HCT116 (cell line): ENCODE measurements at regions not wholly inside any gene's neighbourhood (a gene's known extent, or its start where the extent isn't known, plus 50 kb on each side); places are given as distances from the start of the nearest gene placed in this dataset.

Experiments
- ATAC-seq: fragments of 200-7000 bp; cut with Tn5 transposase; 2 replicates; pipeline ENCODE4 v1.9.1; 2020; ENCODE audit warnings: mild to moderate bottlenecking, moderate library complexity
- BruUV-seq: library from RNA; stranded (reverse); fragments of 400-500 nt; replicated peaks from 2 replicates; lab custom pipeline; 2021; lab: Mats Ljungman, UMichigan
- CTCF ChIA-PET: fragments of 300-600 bp; sonication (Branson Sonifier 250); formaldehyde crosslinking; loops from one replicate; lab custom pipeline; 2021; ENCODE audit warnings: antibody characterized with exemption; lab: Charles Lee
- POLR2A ChIA-PET: fragments of 300-600, 350-600 bp; sonication (Branson Sonifier 250); formaldehyde crosslinking; loops from one replicate; lab custom pipeline; 2021; ENCODE audit warnings: antibody characterized with exemption; lab: Charles Lee
- RAD21 ChIA-PET, 2 experiments: fragments of 300-600 bp; sonication (Branson Sonifier 250); formaldehyde crosslinking; loops; one replicate each; lab custom pipeline; 2023; ENCODE audit warnings: low total read pairs in 2 of 2; ENCODE audit not compliant: uncharacterized antibody in 2 of 2, unreplicated experiment in 2 of 2, low non-redundant PET in 1 of 2; lab: Charles Lee
- DNase-seq: peaks from one replicate; pipeline ENCODE4 v3.0.0-alpha.2; 2010; ENCODE audit warnings: low read depth, low spot score
- H2AFZ ChIP-seq: fragments of 200-600 bp; shearing (Covaris generic), sonication (generic); 2 replicates; pipeline ENCODE4 v1.6.1; 2017; ENCODE audit warnings: low read depth, mixed run types, mixed read lengths, antibody characterized with exemption, low read length; ENCODE audit not compliant: poor library complexity, severe bottlenecking
- H3K27ac ChIP-seq: 2 replicates; pipeline ENCODE4 v1.5.1; 2012; ENCODE audit warnings: low read depth, low read length
- H3K27me3 ChIP-seq: fragments of 200-600 bp; sonication (generic); 2 replicates; pipeline ENCODE4 v1.6.1; 2016; ENCODE audit warnings: mixed run types, low read length, mixed read lengths; ENCODE audit not compliant: insufficient read depth
- H3K36me3 ChIP-seq, 2 experiments: fragments of 200-500 bp in 1 of 2; fragments of 200-600 bp in 1 of 2; sonication (Bioruptor generic) in 1 of 2; sonication (generic) in 1 of 2; 2 replicates each; pipeline versions ENCODE4 v1.5.1 to v1.6.1; 2014 to 2016; ENCODE audit warnings: low read length in 2 of 2, inconsistent platforms in 1 of 2, mixed read lengths in 1 of 2, mixed run types in 1 of 2; ENCODE audit not compliant: insufficient read depth in 2 of 2, control insufficient read depth in 1 of 2
- H3K4me1 ChIP-seq, 2 experiments: fragments of 200-600 bp in 1 of 2; sonication (generic) in 1 of 2; 2 replicates each; pipeline versions ENCODE4 v1.5.1 to v1.6.1; 2012 to 2017; ENCODE audit warnings: low read length in 2 of 2, inconsistent platforms in 1 of 2, mild to moderate bottlenecking in 1 of 2, mixed read lengths in 1 of 2, mixed run types in 1 of 2, moderate library complexity in 1 of 2; ENCODE audit not compliant: insufficient read depth in 2 of 2, control insufficient read depth in 1 of 2
- H3K4me2 ChIP-seq: fragments of 200-600 bp; sonication (generic); 2 replicates; pipeline ENCODE4 v1.6.1; 2017; ENCODE audit warnings: mixed run types, low read length, mixed read lengths
- H3K4me3 ChIP-seq, 2 experiments: fragments of 200-600 bp in 1 of 2; sonication (generic) in 1 of 2; replicated peaks in 1 of 2; 2 replicates each; pipeline ENCODE4 v1.5.1; 2011 to 2016; ENCODE audit warnings: low read length in 2 of 2, control low read depth in 1 of 2, low read depth in 1 of 2, mild to moderate bottlenecking in 1 of 2, mixed read lengths in 1 of 2, mixed run types in 1 of 2
- H3K79me2 ChIP-seq: fragments of 200-600 bp; sonication (generic); 2 replicates; pipeline ENCODE4 v1.6.1; 2017; ENCODE audit warnings: mild to moderate bottlenecking, mixed run types, low read length, moderate library complexity, mixed read lengths; ENCODE audit not compliant: insufficient read depth
- H3K9ac ChIP-seq: fragments of 200-600 bp; sonication (generic); 2 replicates; pipeline ENCODE4 v1.6.1; 2016; ENCODE audit warnings: low read length, mixed read lengths
- H3K9me2 ChIP-seq: fragments of 200-600 bp; sonication (generic), shearing (Covaris generic); 2 replicates; pipeline ENCODE4 v1.6.1; 2017; ENCODE audit warnings: mixed run types, mild to moderate bottlenecking, moderate library complexity; ENCODE audit not compliant: insufficient read depth
- H3K9me3 ChIP-seq, 2 experiments: fragments of 200-500 bp in 1 of 2; fragments of 200-600 bp in 1 of 2; sonication (Bioruptor generic) in 1 of 2; sonication (generic) in 1 of 2; 2 replicates each; pipeline ENCODE4 v1.6.1; 2014 to 2017; ENCODE audit warnings: low read length in 2 of 2, mixed read lengths in 2 of 2, inconsistent platforms in 1 of 2, low read depth in 1 of 2, mild to moderate bottlenecking in 1 of 2, mixed run types in 1 of 2, moderate library complexity in 1 of 2; ENCODE audit not compliant: control insufficient read depth in 1 of 2, insufficient read depth in 1 of 2
- H4K20me1 ChIP-seq: fragments of 200-600 bp; sonication (generic), shearing (Covaris generic); 2 replicates; pipeline ENCODE4 v1.6.1; 2017; ENCODE audit warnings: mixed run types, mild to moderate bottlenecking, moderate library complexity; ENCODE audit not compliant: insufficient read depth
- CBX3 ChIP-seq: IDR thresholded peaks from 2 replicates; pipeline ENCODE4 v1.6.1; 2012; ENCODE audit warnings: low read depth
- EGR1 ChIP-seq: IDR thresholded peaks from 2 replicates; pipeline ENCODE4 v1.6.1; 2012; ENCODE audit warnings: low read depth
- ELF1 ChIP-seq: IDR thresholded peaks from 2 replicates; pipeline ENCODE4 v1.6.1; 2012; ENCODE audit warnings: low read depth, borderline replicate concordance
- POLR2AphosphoS5 ChIP-seq: IDR thresholded peaks from 2 replicates; pipeline ENCODE4 v1.6.1; 2011; ENCODE audit warnings: mild to moderate bottlenecking, low read depth, low read length, moderate library complexity
- intact Hi-C: fragments of 100-400 bp; cut with micrococcal nuclease; formaldehyde crosslinking; loops from 2 replicates; pipeline ENCODE4 v1.10.0; 2022
- TF ChIP-seq, protein P1 (sequence below): IDR thresholded peaks from 2 replicates; pipeline ENCODE4 v1.6.1; 2011; ENCODE audit warnings: mild to moderate bottlenecking, low read length, moderate library complexity; ENCODE audit not compliant: insufficient replicate concordance; ENCODE audit errors: extremely low read depth

DNA sequence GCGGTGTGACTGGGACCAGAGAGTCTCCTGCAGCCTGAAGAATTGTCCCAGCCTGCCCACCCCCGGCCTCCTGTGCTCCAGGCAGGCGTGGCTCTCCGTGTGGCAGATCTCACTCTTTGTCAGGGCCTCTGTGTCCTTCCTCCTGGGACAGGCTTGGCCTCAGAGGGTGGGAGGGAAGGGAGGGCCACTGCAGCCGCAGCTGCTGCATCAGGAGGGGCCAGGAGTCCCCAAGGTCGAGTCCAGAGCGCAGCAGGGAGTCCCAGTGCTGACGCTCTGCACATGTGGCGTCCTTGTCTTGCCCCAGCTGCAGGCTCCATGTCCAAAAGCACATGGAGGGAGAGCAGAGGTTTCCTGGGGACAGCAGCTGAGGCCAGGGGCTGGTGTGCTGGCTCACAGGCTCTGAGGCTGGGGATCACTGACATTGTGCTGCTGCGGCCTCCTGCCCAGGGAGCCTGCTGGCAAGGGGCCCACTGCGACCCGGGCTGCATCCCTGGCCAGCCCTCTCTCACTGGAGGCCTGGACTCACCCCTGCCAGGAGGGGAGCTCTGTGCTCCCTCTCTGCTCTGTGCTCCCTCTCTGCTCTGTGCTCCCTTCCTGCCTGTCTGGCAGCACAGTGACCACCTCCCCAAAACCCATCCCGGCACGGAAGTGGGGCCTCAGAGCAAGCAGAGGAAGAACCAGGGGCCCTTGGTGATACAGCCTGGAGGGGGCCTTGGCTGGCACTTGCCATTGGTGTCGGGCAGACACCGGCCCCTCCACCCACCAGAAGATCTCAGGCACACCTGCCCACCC, 114.6 kb upstream of the RET start:
- RAD21 ChIA-PET = no interaction called here

GRCh38 chr10:42962902-42963231, 114.0 kb upstream of the RET start:
- Histone ChIP-seq H3K4me3 (no peak overlapping the region), H3K27me3 (no peaks in the 10 kb centered on the region), H4K20me1 (no peaks in the 10 kb centered on the region), H3K79me2 (no peaks in the 10 kb centered on the region), H3K4me2 (no peak overlapping the region), H3K4me1 (peaks cover 19 to 20% of the 10 kb centered on the region in 2 experiments), H3K36me3 (no peaks in the 10 kb centered on the region), H2AFZ (no peak overlapping the region), H3K9ac (no peak overlapping the region), H3K9me3 (no peaks in the 10 kb centered on the region), H3K27ac (no peak overlapping the region), H3K9me2 (no peaks in the 10 kb centered on the region)
- ChIA-PET CTCF (no interaction called here), RAD21 (no interaction called here), POLR2A (no interaction called here)
- ATAC-seq (no peak), DNase-seq (no peak)
- intact Hi-C loops = no loop called here
- BruUV-seq = no TSS peak
- TF ChIP-seq, protein P1, sequence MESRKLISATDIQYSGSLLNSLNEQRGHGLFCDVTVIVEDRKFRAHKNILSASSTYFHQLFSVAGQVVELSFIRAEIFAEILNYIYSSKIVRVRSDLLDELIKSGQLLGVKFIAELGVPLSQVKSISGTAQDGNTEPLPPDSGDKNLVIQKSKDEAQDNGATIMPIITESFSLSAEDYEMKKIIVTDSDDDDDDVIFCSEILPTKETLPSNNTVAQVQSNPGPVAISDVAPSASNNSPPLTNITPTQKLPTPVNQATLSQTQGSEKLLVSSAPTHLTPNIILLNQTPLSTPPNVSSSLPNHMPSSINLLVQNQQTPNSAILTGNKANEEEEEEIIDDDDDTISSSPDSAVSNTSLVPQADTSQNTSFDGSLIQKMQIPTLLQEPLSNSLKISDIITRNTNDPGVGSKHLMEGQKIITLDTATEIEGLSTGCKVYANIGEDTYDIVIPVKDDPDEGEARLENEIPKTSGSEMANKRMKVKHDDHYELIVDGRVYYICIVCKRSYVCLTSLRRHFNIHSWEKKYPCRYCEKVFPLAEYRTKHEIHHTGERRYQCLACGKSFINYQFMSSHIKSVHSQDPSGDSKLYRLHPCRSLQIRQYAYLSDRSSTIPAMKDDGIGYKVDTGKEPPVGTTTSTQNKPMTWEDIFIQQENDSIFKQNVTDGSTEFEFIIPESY = no peak
- no peak for TF ChIP-seq CBX3

More for the DNA sequence above, 114.6 kb upstream of the RET start:
- CTCF ChIA-PET = no interaction called here
- TF ChIP-seq POLR2AphosphoS5 (no peak), EGR1 (no peak), CBX3 (no peak), ELF1 (no peak)
- TF ChIP-seq, all 23 proteins: peak for 0
- Histone ChIP-seq H3K9me2 (no peaks in the 10 kb centered on the region), H3K79me2 (no peaks in the 10 kb centered on the region), H4K20me1 (no peaks in the 10 kb centered on the region), H2AFZ (no peak overlapping the region), H3K9ac (no peak overlapping the region), H3K27ac (no peak overlapping the region), H3K4me1 (peaks cover 19 to 20% of the 10 kb centered on the region in 2 experiments), H3K9me3 (no peaks in the 10 kb centered on the region), H3K4me3 (no peak overlapping the region), H3K27me3 (no peaks in the 10 kb centered on the region), H3K4me2 (no peak overlapping the region), H3K36me3 (no peaks in the 10 kb centered on the region)
- ATAC-seq (no peak), DNase-seq (no peak)
- no TSS peak for BruUV-seq
- POLR2A ChIA-PET = no interaction called here
- intact Hi-C loops = no loop called here
